Peyer's patch (tissue), 4 donors: ENCODE measurements at regions not wholly inside any gene's neighbourhood (a gene's known extent, or its start where the extent isn't known, plus 50 kb on each side); places are given as distances from the start of the nearest gene placed in this dataset.

Experiments
- CTCF ChIP-seq, 6 experiments: fragments of 450-650 bp in 4 of 6; fragments of 200-600 bp in 2 of 6; sonication (generic) in 1 of 6; IDR thresholded peaks; one replicate each; pipeline ENCODE4 v1.5.1; 2017 to 2019; ENCODE audit warnings: antibody characterized with exemption in 6 of 6, mild to moderate bottlenecking in 3 of 6, moderate library complexity in 1 of 6
- POLR2A ChIP-seq, 2 donors: fragments of 450-650 bp; IDR thresholded peaks; one replicate each; pipeline ENCODE4 v1.5.1; 2017; ENCODE audit warnings: antibody characterized with exemption in 2 of 2, mild to moderate bottlenecking in 2 of 2, moderate library complexity in 2 of 2

DNA sequence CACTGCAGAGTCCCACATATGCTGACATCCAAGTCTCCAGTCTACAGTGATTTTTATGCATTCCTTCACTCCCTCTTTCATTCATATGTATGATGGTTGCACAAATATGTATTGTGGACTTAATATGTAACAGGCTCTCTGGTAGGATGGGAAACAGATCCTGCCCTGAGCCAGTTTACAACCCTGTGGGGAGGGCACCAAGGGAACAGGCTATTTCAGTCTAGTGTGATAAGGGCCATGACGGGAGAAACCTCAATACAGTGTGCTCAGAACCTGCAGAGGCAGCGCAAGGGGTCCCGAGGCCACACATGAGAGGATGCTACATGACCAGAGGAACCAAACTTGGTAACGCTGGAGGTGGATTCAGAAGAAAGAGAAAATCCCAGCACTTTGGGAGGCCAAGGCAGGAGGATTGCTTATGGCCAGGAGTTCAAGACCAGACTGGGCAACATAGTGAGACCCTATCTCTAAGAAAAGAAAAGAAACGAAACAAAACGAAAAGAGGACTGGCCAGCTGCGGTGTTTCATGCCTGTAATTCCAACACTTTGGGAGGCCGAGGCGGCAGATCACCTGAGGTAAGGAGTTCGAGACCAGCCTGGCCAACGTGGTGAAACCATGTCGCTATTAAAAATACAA lies 249.8 kb upstream of the JARID2 start:
- no peak for TF ChIP-seq CTCF (IDR thresholded peaks at IDR 0.05)
- TF ChIP-seq POLR2A (IDR thresholded peaks at IDR 0.05), result no peak
